HG02943 (cell line): ENCODE measurements at regions not wholly inside any gene's neighbourhood (a gene's known extent, or its start where the extent isn't known, plus 50 kb on each side); places are given as distances from the start of the nearest gene placed in this dataset.
"Not testable (repeated sequence)": the region's sequence is repeated elsewhere in the genome, so short reads cannot be mapped to it uniquely, and the experiment has no call there.

Experiments used
- ATAC-seq: cut with Tn5 transposase; IDR thresholded peaks from one replicate; pipeline ENCODE4 v1.9.1; 2021; ENCODE audit warnings: mild to moderate bottlenecking, low read depth, moderate library complexity; ENCODE audit not compliant: unreplicated experiment

- ATAC-seq: not testable (repeated sequence)
These were observed 202.2 kb downstream of the ZC3H11B start for GRCh38 chr1:219410721-219411120.

DNA sequence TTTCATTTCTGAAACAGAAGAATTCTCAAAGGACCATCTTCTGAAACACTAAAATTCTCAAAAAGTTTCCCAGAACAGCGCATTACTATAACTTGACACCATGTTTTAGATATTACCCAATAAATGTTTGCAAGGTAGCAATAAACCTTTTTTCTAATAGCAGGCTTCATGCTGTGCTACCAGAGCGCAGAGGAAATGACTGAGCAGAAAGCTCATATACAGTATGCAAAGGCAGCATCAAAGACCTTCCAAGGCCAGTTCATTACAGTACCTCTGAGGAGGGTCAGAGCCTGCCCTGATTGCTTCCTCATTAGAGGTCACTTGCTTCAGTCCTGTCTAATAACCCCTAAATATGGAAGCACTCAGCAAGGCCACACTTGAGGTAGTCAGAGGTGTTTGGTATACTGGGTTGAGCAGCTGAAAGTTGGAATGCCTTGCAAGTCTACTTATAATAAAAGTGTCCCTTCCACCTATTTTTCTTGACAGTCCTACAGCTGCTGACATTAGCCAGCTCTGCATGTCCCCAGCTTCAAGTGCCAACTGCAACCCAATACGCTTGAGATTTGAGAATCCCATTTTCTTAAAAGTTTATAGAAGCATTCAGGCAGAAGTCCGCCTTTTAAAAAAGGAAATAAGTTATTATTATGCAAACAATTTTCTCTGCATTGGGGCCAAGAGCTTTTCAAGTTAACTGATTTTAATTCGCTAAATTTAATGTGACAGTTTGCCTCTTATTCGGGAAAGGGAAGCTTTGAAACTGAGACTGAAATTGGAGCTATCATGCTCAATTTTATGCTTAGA, 207.2 kb downstream of the ZC3H11B start:
- ATAC-seq: no peak

DNA sequence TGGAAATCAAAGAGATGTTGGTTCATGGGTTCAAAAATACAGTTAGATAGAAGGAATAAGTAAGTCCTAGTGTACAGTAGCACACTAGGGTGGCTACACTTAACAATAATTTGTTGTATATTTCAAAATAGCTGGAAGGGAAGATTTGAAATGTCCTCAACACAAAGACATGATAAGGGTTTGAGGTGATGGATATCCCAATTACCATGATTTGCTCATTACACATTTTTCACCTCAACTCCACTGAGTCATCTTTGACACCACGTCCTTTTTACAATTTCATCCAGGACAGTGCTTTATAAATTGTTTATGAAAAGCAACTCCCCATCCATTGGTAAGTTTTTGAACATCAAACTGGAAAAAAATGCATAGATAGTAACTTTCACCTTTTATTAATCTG, 208.3 kb downstream of the ZC3H11B start:
- no peak for ATAC-seq

DNA sequence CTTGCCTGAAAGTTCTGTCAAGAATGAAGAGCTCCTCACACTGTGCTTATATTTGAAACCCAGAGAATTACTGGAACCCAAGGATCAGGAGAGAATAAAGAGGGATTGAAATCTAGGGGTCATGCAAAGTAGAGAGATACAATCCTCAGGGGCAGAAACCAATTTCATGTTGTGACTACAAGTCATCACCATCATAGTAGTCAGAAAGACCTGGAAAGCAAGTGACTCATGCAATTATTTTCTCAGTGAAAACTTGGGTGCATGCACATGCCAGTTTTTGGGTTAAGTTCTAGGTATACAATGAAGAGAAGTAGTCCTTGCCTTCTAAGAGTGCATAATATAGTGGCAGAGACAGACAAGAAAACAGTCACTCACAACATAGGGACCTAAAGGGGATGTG, 210.0 kb downstream of the ZC3H11B start:
- no peak for ATAC-seq

DNA sequence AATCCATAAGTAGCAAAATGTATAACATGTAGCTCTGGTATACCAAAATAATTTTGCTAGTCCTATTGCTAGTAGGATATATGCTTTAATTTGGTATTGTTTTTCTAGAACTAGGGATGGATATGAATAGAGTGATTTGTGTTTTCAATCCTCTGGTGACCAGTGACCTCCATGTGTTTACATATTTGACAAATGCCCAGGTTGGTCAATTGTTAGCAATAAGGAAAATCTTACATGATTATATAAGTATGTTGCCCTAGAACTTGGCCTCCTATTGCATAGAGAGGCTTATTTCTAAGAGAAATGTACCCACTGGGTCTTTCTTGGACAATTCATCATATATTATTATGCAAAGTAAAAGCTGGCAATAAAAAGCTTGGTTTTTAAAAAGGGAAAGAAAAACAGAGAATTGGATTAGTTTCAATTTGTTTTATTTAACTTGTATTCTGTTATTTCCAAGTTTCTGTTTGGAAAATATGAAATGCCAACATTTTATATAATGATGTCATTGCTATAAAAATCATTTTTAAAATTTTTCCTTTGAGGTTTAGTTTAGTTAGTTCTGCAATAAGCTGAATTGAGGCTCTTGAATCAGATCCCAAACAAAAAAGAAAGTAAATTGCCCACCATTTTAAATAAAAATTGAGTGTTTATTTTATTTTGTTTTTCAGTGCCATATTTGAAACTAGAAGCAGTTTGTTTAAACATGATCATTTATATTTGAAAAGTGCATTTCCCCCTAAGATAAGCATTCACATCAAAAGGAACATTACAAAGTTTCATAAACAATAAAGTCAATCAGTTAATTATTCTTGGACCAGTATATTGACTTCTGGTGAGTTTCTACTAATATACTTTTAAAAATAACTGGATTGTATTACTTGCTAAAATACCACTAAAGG, 210.9 kb downstream of the ZC3H11B start:
- no peak for ATAC-seq

GRCh38 chr1:219399446-219399845, 213.5 kb downstream of the ZC3H11B start:
- no peak for ATAC-seq

- no peak for ATAC-seq
These were observed 214.0 kb downstream of the ZC3H11B start for GRCh38 chr1:219398815-219399396.

DNA sequence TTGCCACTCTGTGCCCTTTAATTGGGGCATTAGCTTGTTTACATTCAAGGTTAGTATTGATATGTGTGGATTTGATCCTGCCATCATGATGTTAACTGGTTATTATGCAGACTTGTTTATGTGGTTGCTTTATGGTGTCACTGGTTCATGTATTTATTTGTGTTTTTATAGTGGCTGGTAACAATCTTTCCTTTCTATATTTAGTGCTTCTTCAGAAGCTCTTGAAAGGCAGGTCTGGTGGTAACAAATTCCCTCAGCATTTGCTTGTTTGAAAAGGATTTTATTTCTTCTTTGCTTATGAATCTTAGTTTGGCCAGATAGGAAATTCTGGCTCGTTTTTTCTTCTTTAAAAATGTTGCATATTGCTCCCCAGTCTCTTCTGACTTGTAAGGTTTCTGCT, 215.4 kb downstream of the ZC3H11B start:
- ATAC-seq: no peak

- no peak for ATAC-seq
These were observed 217.6 kb downstream of the LYPLAL1 start for GRCh38 chr1:219391297-219391696.

GRCh38 chr1:219387211-219387610, 213.5 kb downstream of the LYPLAL1 start:
- no peak for ATAC-seq

DNA sequence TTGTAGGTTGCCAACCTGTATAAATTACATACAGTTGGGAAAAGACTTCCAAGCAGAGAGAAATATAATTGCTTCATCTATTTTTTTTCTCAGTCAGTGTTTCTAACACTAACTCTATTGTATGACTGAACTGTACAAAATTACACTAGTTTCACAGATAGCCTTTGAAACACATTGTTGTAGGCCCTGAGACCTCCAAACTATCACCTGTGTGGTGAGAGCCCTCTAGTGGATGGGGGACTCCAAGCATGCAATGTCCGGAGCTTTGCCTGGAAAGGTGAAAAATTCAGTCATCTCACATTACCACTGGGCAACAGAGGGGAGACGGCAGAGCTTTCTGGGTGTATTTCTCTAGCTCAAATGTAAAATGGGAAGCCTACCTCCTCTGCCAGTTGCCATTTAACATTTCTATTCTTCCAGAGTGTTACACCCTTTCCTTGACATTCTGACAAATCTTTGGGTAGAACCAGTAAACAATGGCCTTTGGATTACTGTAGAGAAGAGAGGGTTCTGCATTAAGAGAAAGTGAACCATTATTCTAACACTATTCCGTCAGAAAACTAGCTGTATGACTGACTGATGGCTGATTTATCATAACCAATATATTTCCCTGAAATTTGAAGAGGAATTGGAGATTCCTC, 212.2 kb downstream of the LYPLAL1 start:
- ATAC-seq: peak; percentile 85

DNA sequence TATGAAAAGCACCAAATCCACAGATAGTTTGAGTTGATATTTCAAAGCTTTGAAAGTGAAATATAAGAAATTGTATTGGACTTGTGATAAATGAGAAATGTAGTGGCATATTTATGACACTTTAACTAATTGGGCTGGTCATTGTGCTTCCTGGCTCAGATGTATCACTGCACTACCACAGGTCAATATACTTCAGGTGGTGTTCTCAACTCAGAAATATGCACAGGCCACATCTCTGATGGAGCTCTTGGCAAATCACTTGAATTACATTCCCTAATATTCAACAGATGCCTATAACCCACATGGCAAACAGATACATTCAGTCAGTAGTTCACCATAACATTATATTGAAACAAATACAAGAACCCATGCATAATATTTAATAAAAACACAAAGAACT, 209.6 kb downstream of the LYPLAL1 start:
- ATAC-seq: no peak

GRCh38 chr1:219381396-219381795, 207.7 kb downstream of the LYPLAL1 start:
- no peak for ATAC-seq

- ATAC-seq: no peak
These were observed 206.8 kb downstream of the LYPLAL1 start for GRCh38 chr1:219380463-219380862.

DNA sequence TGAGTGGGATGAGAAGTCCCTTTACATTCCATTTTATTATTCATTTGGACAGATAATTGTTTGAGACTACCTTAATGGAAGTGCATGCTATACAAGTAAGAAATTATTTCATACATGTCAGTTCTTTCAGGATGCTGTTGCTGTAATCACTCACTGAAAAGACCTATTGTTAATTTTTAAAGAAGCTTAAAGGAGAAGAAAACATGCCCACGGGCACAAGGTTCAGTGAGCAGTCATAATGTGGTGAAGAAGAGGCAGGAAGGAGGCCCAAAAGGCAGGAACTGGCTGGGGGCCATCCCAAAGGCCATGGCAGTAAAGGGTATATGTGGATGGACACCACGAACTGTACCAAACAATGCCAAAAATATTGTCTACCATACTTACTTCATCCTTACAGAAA, 206.0 kb downstream of the LYPLAL1 start:
- ATAC-seq: no peak

- ATAC-seq: no peak
These were observed 201.0 kb downstream of the LYPLAL1 start for GRCh38 chr1:219374636-219375035.

DNA sequence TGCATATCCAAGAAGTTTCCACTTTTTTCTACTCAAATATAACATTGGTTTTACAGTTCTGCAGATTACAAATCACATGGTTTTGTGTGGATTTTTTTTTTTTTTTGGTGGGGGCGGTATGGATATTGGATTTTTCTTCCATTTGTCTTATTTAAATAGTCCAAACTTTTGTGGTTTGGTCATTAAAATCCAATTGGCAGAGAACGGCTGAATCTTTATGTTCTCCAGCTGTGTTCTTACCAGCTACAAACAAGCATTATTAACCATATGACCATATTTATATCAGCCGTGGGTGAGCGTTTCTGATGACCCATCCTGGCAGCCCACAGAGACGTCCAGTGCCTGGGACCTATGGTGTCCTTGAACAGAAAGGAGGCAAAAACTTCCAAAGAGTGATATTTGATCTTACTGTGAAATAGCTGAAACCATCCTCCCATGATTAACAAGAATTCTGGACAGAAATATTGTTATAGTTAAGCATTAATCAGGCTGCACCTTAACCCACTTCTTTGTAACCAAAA, 200.4 kb downstream of the LYPLAL1 start:
- no peak for ATAC-seq

DNA sequence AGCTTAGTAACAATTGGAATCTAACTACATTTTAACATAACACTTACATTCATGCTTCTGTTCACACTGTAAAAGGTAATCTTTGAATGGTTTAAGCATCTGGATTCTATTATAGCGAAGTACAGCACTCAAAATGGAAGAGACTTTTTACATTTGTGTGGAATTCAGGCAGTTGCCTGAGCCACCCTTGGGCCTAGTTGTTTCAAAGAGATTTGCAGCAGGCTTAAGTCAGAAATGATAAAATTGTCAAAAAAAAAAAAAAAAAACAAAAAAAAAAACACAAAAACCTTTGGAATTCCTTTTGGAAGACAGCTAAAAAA, 199.9 kb downstream of the LYPLAL1 start:
- ATAC-seq: no peak

- ATAC-seq: no peak
These were observed 199.4 kb downstream of the LYPLAL1 start for GRCh38 chr1:219372916-219373615.

- no peak for ATAC-seq
These were observed 197.8 kb downstream of the LYPLAL1 start for GRCh38 chr1:219371471-219371870.
